Panc1 (cell line): ENCODE measurements at regions not wholly inside any gene's neighbourhood (a gene's known extent, or its start where the extent isn't known, plus 50 kb on each side); places are given as distances from the start of the nearest gene placed in this dataset.

ENCODE experiments used
- ATAC-seq: fragments of 200-7000 bp; cut with Tn5 transposase; 2 replicates; pipeline ENCODE4 v1.9.1; 2020; ENCODE audit warnings: mild to moderate bottlenecking, moderate library complexity
- BruUV-seq: library from RNA; stranded (reverse); fragments of 400-500 nt; replicated peaks from 2 replicates; lab custom pipeline; 2021; lab: Mats Ljungman, UMichigan
- CTCF ChIA-PET: fragments of 300-600 bp; sonication (Branson Sonifier 250); formaldehyde crosslinking; loops from one replicate; lab custom pipeline; 2022; ENCODE audit warnings: antibody characterized with exemption; lab: Charles Lee
- POLR2A ChIA-PET: fragments of 300-600 bp; sonication (Branson Sonifier 250); formaldehyde crosslinking; loops from one replicate; lab custom pipeline; 2022; ENCODE audit warnings: antibody characterized with exemption; lab: Charles Lee
- DNase-seq: peaks from one replicate; pipeline ENCODE4 v3.0.0-alpha.2; 2010; ENCODE audit warnings: low read depth, low spot score
- H3K27ac ChIP-seq: 2 replicates; pipeline ENCODE4 v1.5.1; 2011; ENCODE audit warnings: mild to moderate bottlenecking, low read length, inconsistent platforms
- H3K27me3 ChIP-seq: fragments of 200-500 bp; sonication (Bioruptor generic); 2 replicates; pipeline ENCODE4 v1.6.0; 2014; ENCODE audit warnings: low read length, inconsistent platforms; ENCODE audit not compliant: control insufficient read depth, insufficient read depth
- H3K36me3 ChIP-seq: fragments of 200-500 bp; sonication (Bioruptor generic); 2 replicates; pipeline ENCODE4 v1.5.1; 2014; ENCODE audit warnings: inconsistent platforms, mild to moderate bottlenecking, low read length, moderate library complexity; ENCODE audit not compliant: control insufficient read depth, insufficient read depth
- H3K4me1 ChIP-seq: 2 replicates; pipeline ENCODE4 v1.5.1; 2011; ENCODE audit warnings: inconsistent platforms, mild to moderate bottlenecking, low read length, moderate library complexity; ENCODE audit not compliant: control insufficient read depth, insufficient read depth
- H3K4me3 ChIP-seq, 2 experiments: 2 replicates each; pipeline ENCODE4 v1.5.1; 2011 to 2012; ENCODE audit warnings: low read depth in 2 of 2, low read length in 2 of 2, mild to moderate bottlenecking in 2 of 2, inconsistent platforms in 1 of 2, moderate library complexity in 1 of 2
- H3K9me3 ChIP-seq: fragments of 200-500 bp; sonication (Bioruptor generic); 2 replicates; pipeline ENCODE4 v1.5.1; 2014; ENCODE audit warnings: low read depth, mild to moderate bottlenecking, inconsistent platforms, low read length, moderate library complexity; ENCODE audit not compliant: control insufficient read depth, insufficient read depth
- CTCF ChIP-seq: fragments of 450-650 bp; IDR thresholded peaks from 2 replicates; pipeline ENCODE4 v1.5.1; 2017; ENCODE audit warnings: mild to moderate bottlenecking
- POLR2AphosphoS5 ChIP-seq: IDR thresholded peaks from 2 replicates; pipeline ENCODE4 v1.6.1; 2012; ENCODE audit warnings: mild to moderate bottlenecking, low read depth, low read length, moderate library complexity
- REST ChIP-seq, 2 experiments: IDR thresholded peaks; 2 replicates each; pipeline ENCODE4 v1.6.1; 2011 to 2012; ENCODE audit warnings: low read depth in 2 of 2, control low read depth in 1 of 2, low read length in 1 of 2, mild to moderate bottlenecking in 1 of 2, moderate library complexity in 1 of 2; ENCODE audit not compliant: insufficient read depth in 1 of 2
- SIN3A ChIP-seq: IDR thresholded peaks from 2 replicates; pipeline ENCODE4 v1.6.1; 2012; ENCODE audit warnings: low read depth, mild to moderate bottlenecking, low read length, moderate library complexity, borderline replicate concordance; ENCODE audit not compliant: insufficient read depth
- TCF7L2 ChIP-seq: IDR thresholded peaks from 2 replicates; pipeline ENCODE4 v1.6.1; 2011; ENCODE audit warnings: mild to moderate bottlenecking, low read depth, low read length, inconsistent platforms
- in situ Hi-C: cut with HindIII; loops from 2 replicates; pipeline ENCODE4 v1.10.0; 2016; ENCODE audit warnings: low sequenced_read_pairs, low pct_unique_long_range_greater_than_20kb
- intact Hi-C: fragments of 100-400 bp; cut with micrococcal nuclease; formaldehyde crosslinking; loops from one replicate; pipeline ENCODE4 v1.10.0; 2022; ENCODE audit not compliant: unreplicated experiment

GRCh38 chr5:167155387-167156005 lies 1135.9 kb upstream of the WWC1 start:
- no TSS peak for BruUV-seq
- in situ Hi-C loops (no loop called here), intact Hi-C loops (no loop called here)
- no peaks in the 10 kb centered on the region for H3K36me3 ChIP-seq
- no peak for ATAC-seq
- no peaks in the 10 kb centered on the region for H3K9me3 ChIP-seq
- H3K4me1 ChIP-seq: no peaks in the 10 kb centered on the region
- H3K4me3 ChIP-seq: no peak overlapping the region
- ChIA-PET CTCF (no interaction called here), POLR2A (no interaction called here)
- no peak for DNase-seq
- no peak overlapping the region for H3K27ac ChIP-seq
- TF ChIP-seq CTCF (no peak), REST (IDR thresholded peaks at IDR 0.05; ENCODE audit: insufficient read depth in 1 of 2, low read depth in 2 of 2, low read length in 1 of 2) (no peak), SIN3A (no peak), POLR2AphosphoS5 (no peak), TCF7L2 (no peak)
- H3K27me3 ChIP-seq: no peaks in the 10 kb centered on the region

- ATAC-seq: no peak
- TF ChIP-seq TCF7L2: no peak
- TF ChIP-seq SIN3A: no peak
- TF ChIP-seq CTCF: no peak
- TF ChIP-seq REST (IDR thresholded peaks at IDR 0.05; ENCODE audit: insufficient read depth in 1 of 2, low read depth in 2 of 2, low read length in 1 of 2): no peak
- no peak for TF ChIP-seq POLR2AphosphoS5
- Histone ChIP-seq H3K27me3 (no peaks in the 10 kb centered on the region), H3K27ac (no peak overlapping the region), H3K36me3 (no peaks in the 10 kb centered on the region), H3K9me3 (no peaks in the 10 kb centered on the region), H3K4me3 (no peak overlapping the region), H3K4me1 (no peaks in the 10 kb centered on the region)
- no TSS peak for BruUV-seq
- POLR2A ChIA-PET: no interaction called here
- CTCF ChIA-PET: no interaction called here
- in situ Hi-C loops: no loop called here
- intact Hi-C loops: no loop called here
- DNase-seq: no peak
Observed at GRCh38 chr5:167156446-167156845, 1135.0 kb upstream of the WWC1 start.
